ENCODE measurements at regions not wholly inside any gene's neighbourhood (a gene's known extent, or its start where the extent isn't known, plus 50 kb on each side); places are given as distances from the start of the nearest gene placed in this dataset.

- TF ChIP-seq KDM1A (IDR thresholded peaks at IDR 0.05; ENCODE audit: borderline replicate concordance, low read length) = no peak
- TF ChIP-seq BCL11A (IDR thresholded peaks at IDR 0.05; ENCODE audit: low read depth in 2 of 2, low read length in 2 of 2) = no peak
- TF ChIP-seq SRF (IDR thresholded peaks at IDR 0.05; ENCODE audit: low read depth, low read length) = no peak
- no peak for TF ChIP-seq SIX5 (IDR thresholded peaks at IDR 0.05; ENCODE audit: low read depth, low read length)
- TF ChIP-seq TEAD4 (IDR thresholded peaks at IDR 0.05; ENCODE audit: low read depth, low read length) = no peak
- no peak for TF ChIP-seq USF2 (IDR thresholded peaks at IDR 0.05; ENCODE audit: low read length)
Observed at GRCh38 chr5:13581132-13581531, 363.4 kb downstream of the DNAH5 start (continued).

Measured in H1 (cell line).